ENCODE measurements at regions not wholly inside any gene's neighbourhood (a gene's known extent, or its start where the extent isn't known, plus 50 kb on each side); places are given as distances from the start of the nearest gene placed in this dataset.
"Not testable (repeated sequence)": the region's sequence is repeated elsewhere in the genome, so short reads cannot be mapped to it uniquely, and the experiment has no call there.

DNA sequence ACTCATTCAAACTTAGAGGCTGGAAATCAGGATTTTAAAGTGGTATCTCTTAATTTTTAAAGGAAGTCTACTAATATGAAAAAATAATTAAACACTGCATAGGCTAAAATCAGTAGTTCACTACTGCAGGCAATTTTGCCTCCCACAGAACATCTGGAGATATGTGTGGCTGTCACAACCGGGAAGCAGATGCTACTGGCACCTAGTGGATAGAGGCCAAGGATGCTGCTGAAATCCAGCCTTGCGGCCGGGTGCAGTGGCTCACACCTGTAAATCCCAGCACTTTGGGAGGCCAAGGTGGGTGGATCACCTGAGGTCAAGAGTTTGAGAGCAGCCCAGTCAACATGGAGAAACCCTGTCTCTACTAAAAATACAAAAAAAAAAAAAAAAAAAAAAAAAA, 473.9 kb downstream of the XYLT1 start:
- H3K36me3 ChIP-seq (ENCODE audit: control insufficient read depth in 5 of 5, insufficient read depth in 5 of 5, low read length in 5 of 5), result no peaks in the 10 kb centered on the region
- H3K27me3 ChIP-seq (ENCODE audit: control insufficient read depth in 5 of 5, insufficient read depth in 4 of 5, low read length in 5 of 5), result peaks cover 0 to 7% (median 0%) of the 10 kb centered on the region in 5 donors
- H3K4me3 ChIP-seq (ENCODE audit: low read depth in 1 of 5, low read length in 5 of 5), result no peak overlapping the region
- H3K4me1 ChIP-seq (ENCODE audit: control insufficient read depth in 5 of 5, insufficient read depth in 5 of 5, low read length in 5 of 5), result no peaks in the 10 kb centered on the region
- no peaks in the 10 kb centered on the region for H3K9me3 ChIP-seq (ENCODE audit: control insufficient read depth in 5 of 5, low read length in 5 of 5)
- H3K27ac ChIP-seq (ENCODE audit: low read depth, low read length), result no peak overlapping the region
- no peak overlapping the region for H3K9ac ChIP-seq (ENCODE audit: low read length in 5 of 5)

DNA sequence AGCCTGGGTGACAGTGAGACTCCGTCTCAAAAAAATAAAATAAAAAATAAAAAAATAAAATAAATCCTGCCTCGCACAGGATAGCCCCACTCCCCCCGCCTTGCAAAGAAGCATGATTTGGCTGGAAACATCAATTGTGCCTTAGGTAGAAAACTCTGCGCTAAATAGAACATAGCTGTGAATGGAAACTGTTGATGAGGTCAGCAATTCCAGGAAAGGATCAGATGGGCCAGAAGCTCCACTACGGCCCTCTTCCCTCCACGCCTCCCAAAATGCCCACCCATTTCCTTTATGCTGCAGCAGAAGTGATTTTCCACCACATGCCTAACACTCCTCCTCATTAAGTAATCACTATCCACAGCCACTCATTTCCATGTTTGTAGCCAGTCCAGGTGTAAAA, 473.4 kb downstream of the XYLT1 start:
- Histone ChIP-seq H3K36me3 (ENCODE audit: control insufficient read depth in 5 of 5, insufficient read depth in 5 of 5, low read length in 5 of 5) (no peaks in the 10 kb centered on the region), H3K4me1 (ENCODE audit: control insufficient read depth in 5 of 5, insufficient read depth in 5 of 5, low read length in 5 of 5) (no peaks in the 10 kb centered on the region), H3K27me3 (ENCODE audit: control insufficient read depth in 5 of 5, insufficient read depth in 4 of 5, low read length in 5 of 5) (peaks cover 0 to 7% (median 0%) of the 10 kb centered on the region in 5 donors), H3K9ac (ENCODE audit: low read length in 5 of 5) (no peak overlapping the region), H3K4me3 (ENCODE audit: low read depth in 1 of 5, low read length in 5 of 5) (no peak overlapping the region), H3K9me3 (ENCODE audit: control insufficient read depth in 5 of 5, low read length in 5 of 5) (no peaks in the 10 kb centered on the region), H3K27ac (ENCODE audit: low read depth, low read length) (no peak overlapping the region)

DNA sequence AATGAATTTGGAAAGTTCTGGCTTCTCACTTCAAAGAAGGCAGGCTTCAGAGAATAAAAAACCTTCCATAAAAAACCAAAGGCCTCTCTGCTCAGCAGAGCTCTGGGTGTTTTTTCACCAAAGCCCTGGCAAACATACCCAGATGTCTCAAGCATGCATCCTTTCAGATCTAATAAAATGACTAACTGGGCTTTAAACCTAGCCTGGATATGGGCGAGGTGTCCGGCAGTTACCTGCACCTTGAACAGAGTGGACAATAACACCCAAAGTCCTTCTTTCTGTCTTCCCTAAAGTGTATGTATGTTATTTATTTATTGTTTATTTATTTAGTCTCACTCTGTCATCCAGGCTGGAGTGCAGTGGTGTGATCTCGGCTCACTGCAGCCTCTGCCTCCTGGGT, 469.3 kb downstream of the XYLT1 start:
- peaks cover 0 to under 1% (median 0%) of the 10 kb centered on the region in 5 donors for H3K9me3 ChIP-seq (ENCODE audit: control insufficient read depth in 5 of 5, low read length in 5 of 5)
- no peak overlapping the region for H3K9ac ChIP-seq (ENCODE audit: low read length in 5 of 5)
- H3K27ac ChIP-seq (ENCODE audit: low read depth, low read length), result no peak overlapping the region
- no peaks in the 10 kb centered on the region for H3K4me1 ChIP-seq (ENCODE audit: control insufficient read depth in 5 of 5, insufficient read depth in 5 of 5, low read length in 5 of 5)
- peaks cover 0 to 2% (median 0%) of the 10 kb centered on the region in 5 donors for H3K27me3 ChIP-seq (ENCODE audit: control insufficient read depth in 5 of 5, insufficient read depth in 4 of 5, low read length in 5 of 5)
- H3K4me3 ChIP-seq (ENCODE audit: low read depth in 1 of 5, low read length in 5 of 5), result no peak overlapping the region
- no peaks in the 10 kb centered on the region for H3K36me3 ChIP-seq (ENCODE audit: control insufficient read depth in 5 of 5, insufficient read depth in 5 of 5, low read length in 5 of 5)

DNA sequence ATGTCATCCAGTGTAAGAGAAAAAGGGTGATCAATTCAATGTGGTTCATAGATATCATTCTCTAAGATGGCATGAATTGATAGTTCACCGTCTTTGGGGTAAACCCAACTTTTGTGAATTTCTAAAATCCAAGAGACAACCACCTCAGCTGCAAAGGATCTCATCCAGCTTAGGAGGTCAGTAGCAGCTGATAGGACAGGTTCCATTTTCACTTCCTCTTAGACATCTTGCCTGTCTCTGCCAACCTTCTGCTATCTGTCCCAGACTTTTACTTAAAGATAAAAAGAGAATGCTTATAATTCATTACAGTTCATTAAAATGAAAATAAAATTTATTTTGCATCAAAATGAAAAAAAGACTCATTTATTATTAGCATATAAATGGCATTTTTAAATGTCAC, 468.2 kb downstream of the XYLT1 start:
- Histone ChIP-seq H3K9ac (ENCODE audit: low read length in 5 of 5) (no peak overlapping the region), H3K27ac (ENCODE audit: low read depth, low read length) (no peak overlapping the region), H3K4me1 (ENCODE audit: control insufficient read depth in 5 of 5, insufficient read depth in 5 of 5, low read length in 5 of 5) (no peaks in the 10 kb centered on the region), H3K36me3 (ENCODE audit: control insufficient read depth in 5 of 5, insufficient read depth in 5 of 5, low read length in 5 of 5) (no peaks in the 10 kb centered on the region), H3K27me3 (ENCODE audit: control insufficient read depth in 5 of 5, insufficient read depth in 4 of 5, low read length in 5 of 5) (no peaks in the 10 kb centered on the region), H3K4me3 (ENCODE audit: low read depth in 1 of 5, low read length in 5 of 5) (no peak overlapping the region), H3K9me3 (ENCODE audit: control insufficient read depth in 5 of 5, low read length in 5 of 5) (peaks cover 0 to 2% (median 0%) of the 10 kb centered on the region in 5 donors)

DNA sequence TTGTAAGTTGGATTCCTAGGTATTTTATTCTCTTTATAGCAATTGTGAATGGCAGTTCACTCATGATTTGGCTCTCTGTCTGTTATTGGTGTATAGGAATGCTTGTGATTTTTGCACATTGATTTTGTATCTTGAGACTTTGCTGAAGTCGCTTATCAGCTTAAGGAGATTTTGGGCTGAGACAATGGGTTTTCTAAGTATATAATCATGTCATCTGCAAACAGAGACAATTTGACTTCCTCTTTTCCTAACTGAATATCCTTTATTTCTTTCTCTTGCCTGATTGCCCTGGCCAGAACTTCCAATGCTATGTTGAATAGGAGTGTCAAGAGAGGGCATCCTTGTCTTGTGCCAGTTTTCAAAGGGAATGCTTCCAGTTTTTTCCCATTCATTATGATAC, 464.8 kb downstream of the XYLT1 start:
- H3K27ac ChIP-seq (ENCODE audit: low read depth, low read length); H3K36me3 ChIP-seq (ENCODE audit: control insufficient read depth in 5 of 5, insufficient read depth in 5 of 5, low read length in 5 of 5); H3K9me3 ChIP-seq (ENCODE audit: control insufficient read depth in 5 of 5, low read length in 5 of 5); H3K27me3 ChIP-seq (ENCODE audit: control insufficient read depth in 5 of 5, insufficient read depth in 4 of 5, low read length in 5 of 5); H3K4me3 ChIP-seq (ENCODE audit: low read depth in 1 of 5, low read length in 5 of 5); H3K4me1 ChIP-seq (ENCODE audit: control insufficient read depth in 5 of 5, insufficient read depth in 5 of 5, low read length in 5 of 5); H3K9ac ChIP-seq (ENCODE audit: low read length in 5 of 5): not testable (repeated sequence)

DNA sequence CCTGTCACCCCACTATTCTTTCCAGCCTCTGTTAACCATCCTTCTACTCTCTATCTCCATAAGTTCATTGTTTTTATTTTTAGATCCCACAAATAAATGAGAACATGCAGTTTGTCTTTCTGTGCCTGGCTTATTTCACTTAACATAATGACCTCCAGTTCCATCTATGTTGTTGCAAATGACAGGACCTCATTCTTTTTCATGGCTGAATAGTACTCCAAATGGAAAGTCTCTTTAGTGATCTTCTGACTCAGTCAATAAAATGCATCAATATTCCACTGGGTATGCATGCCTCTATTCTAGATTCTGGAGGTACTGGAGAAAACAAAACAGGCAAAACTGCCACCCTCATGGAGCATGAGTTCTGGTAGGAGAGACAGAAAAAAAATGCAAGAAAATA, 459.0 kb downstream of the XYLT1 start:
- Histone ChIP-seq H3K4me3 (ENCODE audit: low read depth in 1 of 5, low read length in 5 of 5) (no peak overlapping the region), H3K9me3 (ENCODE audit: control insufficient read depth in 5 of 5, low read length in 5 of 5) (peaks cover 0 to 2% (median 0%) of the 10 kb centered on the region in 5 donors), H3K27me3 (ENCODE audit: control insufficient read depth in 5 of 5, insufficient read depth in 4 of 5, low read length in 5 of 5) (peaks cover 0 to 10% (median 4%) of the 10 kb centered on the region in 5 donors), H3K9ac (ENCODE audit: low read length in 5 of 5) (no peak overlapping the region), H3K27ac (ENCODE audit: low read depth, low read length) (no peak overlapping the region), H3K36me3 (ENCODE audit: control insufficient read depth in 5 of 5, insufficient read depth in 5 of 5, low read length in 5 of 5) (no peaks in the 10 kb centered on the region), H3K4me1 (ENCODE audit: control insufficient read depth in 5 of 5, insufficient read depth in 5 of 5, low read length in 5 of 5) (peaks cover 0 to 6% (median 3%) of the 10 kb centered on the region in 5 donors)

DNA sequence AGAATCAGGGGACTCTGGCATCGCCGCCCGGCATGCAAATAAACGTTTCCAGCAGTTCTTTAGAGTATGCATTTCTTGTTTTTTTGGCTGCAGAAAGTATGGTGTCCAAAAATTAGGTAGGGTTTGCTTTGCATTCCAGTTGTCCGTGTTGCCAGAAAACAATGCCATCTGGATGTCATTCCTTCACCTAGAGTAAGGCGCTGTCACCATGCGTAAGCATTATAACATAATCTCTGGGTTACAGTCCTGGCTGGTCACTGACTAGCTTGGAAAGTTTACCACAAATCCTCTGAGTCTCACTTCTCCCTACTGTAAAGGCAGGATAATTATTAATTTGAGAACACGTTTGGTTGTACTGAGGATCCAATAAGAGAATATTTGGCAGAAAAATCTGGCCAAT, 457.7 kb downstream of the XYLT1 start:
- Histone ChIP-seq H3K27me3 (ENCODE audit: control insufficient read depth in 5 of 5, insufficient read depth in 4 of 5, low read length in 5 of 5) (peaks cover 0 to 10% (median 4%) of the 10 kb centered on the region in 5 donors), H3K9me3 (ENCODE audit: control insufficient read depth in 5 of 5, low read length in 5 of 5) (peaks cover 0 to 9% (median 2%) of the 10 kb centered on the region in 5 donors), H3K36me3 (ENCODE audit: control insufficient read depth in 5 of 5, insufficient read depth in 5 of 5, low read length in 5 of 5) (no peaks in the 10 kb centered on the region), H3K9ac (ENCODE audit: low read length in 5 of 5) (no peak overlapping the region), H3K4me1 (ENCODE audit: control insufficient read depth in 5 of 5, insufficient read depth in 5 of 5, low read length in 5 of 5) (peaks cover 0 to 6% (median 3%) of the 10 kb centered on the region in 5 donors), H3K27ac (ENCODE audit: low read depth, low read length) (no peak overlapping the region), H3K4me3 (ENCODE audit: low read depth in 1 of 5, low read length in 5 of 5) (no peak overlapping the region)

DNA sequence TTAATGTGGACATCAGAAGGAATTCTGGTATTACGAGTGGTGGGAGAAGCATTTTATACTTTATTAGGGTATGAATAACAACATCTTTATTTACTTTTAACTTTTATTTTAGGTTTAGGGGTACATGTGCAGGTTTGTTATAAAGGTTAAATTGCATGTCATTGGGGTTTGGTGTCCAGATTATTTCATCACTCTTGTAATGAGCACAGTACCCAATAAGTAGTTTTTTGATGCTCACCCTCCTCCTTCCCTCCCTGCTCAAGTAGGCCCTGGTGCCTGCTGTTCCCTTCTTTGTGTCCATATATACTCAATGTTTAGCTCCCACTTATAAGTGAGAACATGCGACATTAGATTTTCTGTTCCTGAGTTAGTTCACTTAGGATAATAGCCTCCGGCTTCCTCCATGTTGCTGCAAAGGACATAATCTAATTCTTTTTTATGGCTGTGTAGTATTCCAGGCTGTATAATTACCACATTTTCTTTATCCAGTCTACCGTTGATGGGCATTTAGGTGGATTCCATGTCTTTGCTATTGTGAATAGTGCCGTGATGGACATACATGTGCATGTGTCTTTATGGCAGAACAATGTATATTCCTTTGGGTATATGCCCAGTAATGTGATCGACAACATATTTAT, 456.2 kb downstream of the XYLT1 start:
- Histone ChIP-seq H3K4me1 (ENCODE audit: control insufficient read depth in 5 of 5, insufficient read depth in 5 of 5, low read length in 5 of 5) (peaks cover 0 to 6% (median 3%) of the 10 kb centered on the region in 5 donors), H3K9ac (ENCODE audit: low read length in 5 of 5) (no peak overlapping the region), H3K4me3 (ENCODE audit: low read depth in 1 of 5, low read length in 5 of 5) (no peak overlapping the region), H3K27ac (ENCODE audit: low read depth, low read length) (no peak overlapping the region), H3K9me3 (ENCODE audit: control insufficient read depth in 5 of 5, low read length in 5 of 5) (peaks cover 0 to 12% (median 2%) of the 10 kb centered on the region in 5 donors), H3K36me3 (ENCODE audit: control insufficient read depth in 5 of 5, insufficient read depth in 5 of 5, low read length in 5 of 5) (no peaks in the 10 kb centered on the region), H3K27me3 (ENCODE audit: control insufficient read depth in 5 of 5, insufficient read depth in 4 of 5, low read length in 5 of 5) (peaks cover 0 to 13% (median 4%) of the 10 kb centered on the region in 5 donors)

DNA sequence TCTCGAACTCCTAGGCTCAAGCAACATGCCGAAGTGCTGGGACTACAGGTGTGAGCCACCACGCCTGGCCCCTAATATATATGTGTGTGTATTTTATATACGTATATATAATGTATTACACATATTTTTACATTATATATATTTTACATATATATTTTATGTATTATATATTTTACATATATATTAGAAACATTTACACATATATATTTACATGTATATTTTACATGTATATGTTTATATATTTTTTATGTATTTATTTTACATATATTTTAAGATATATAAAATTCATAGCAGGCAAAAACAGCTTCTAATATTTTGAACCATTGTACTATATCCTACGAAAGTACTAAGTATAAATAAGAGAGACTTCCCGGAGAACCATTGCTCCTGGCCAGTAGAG, 455.1 kb downstream of the XYLT1 start:
- peaks cover 0 to 13% (median 6%) of the 10 kb centered on the region in 5 donors for H3K27me3 ChIP-seq (ENCODE audit: control insufficient read depth in 5 of 5, insufficient read depth in 4 of 5, low read length in 5 of 5)
- H3K4me3 ChIP-seq (ENCODE audit: low read depth in 1 of 5, low read length in 5 of 5), result no peak overlapping the region
- peaks cover 0 to 6% (median 3%) of the 10 kb centered on the region in 5 donors for H3K4me1 ChIP-seq (ENCODE audit: control insufficient read depth in 5 of 5, insufficient read depth in 5 of 5, low read length in 5 of 5)
- no peak overlapping the region for H3K9ac ChIP-seq (ENCODE audit: low read length in 5 of 5)
- H3K27ac ChIP-seq (ENCODE audit: low read depth, low read length), result no peak overlapping the region
- peaks cover 0 to 12% (median 2%) of the 10 kb centered on the region in 5 donors for H3K9me3 ChIP-seq (ENCODE audit: control insufficient read depth in 5 of 5, low read length in 5 of 5)
- H3K36me3 ChIP-seq (ENCODE audit: control insufficient read depth in 5 of 5, insufficient read depth in 5 of 5, low read length in 5 of 5), result no peaks in the 10 kb centered on the region

DNA sequence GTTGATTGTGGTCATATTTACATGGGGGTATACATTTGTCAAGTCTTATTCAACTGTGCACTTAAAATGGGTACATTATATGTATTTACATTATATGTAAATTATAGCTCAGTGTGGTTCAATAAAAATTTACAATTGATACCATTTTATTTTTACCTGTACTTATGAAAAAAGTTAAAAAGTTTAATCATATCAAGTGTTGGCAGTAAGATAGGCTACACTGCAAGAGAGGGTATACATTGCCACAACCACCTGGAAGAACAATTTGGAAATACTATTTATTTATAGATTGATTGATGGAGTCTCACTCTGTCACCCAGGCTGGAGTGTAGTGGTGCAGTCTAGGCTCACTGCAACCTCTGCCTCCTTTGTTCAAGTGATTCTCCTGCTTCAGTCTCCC, 453.3 kb downstream of the XYLT1 start:
- Histone ChIP-seq H3K36me3 (ENCODE audit: control insufficient read depth in 5 of 5, insufficient read depth in 5 of 5, low read length in 5 of 5) (no peaks in the 10 kb centered on the region), H3K27me3 (ENCODE audit: control insufficient read depth in 5 of 5, insufficient read depth in 4 of 5, low read length in 5 of 5) (peaks cover 0 to 7% (median 6%) of the 10 kb centered on the region in 5 donors), H3K9me3 (ENCODE audit: control insufficient read depth in 5 of 5, low read length in 5 of 5) (peaks cover 0 to 12% (median 0%) of the 10 kb centered on the region in 5 donors), H3K27ac (ENCODE audit: low read depth, low read length) (no peak overlapping the region), H3K4me1 (ENCODE audit: control insufficient read depth in 5 of 5, insufficient read depth in 5 of 5, low read length in 5 of 5) (peaks cover 0 to 6% (median 3%) of the 10 kb centered on the region in 5 donors), H3K4me3 (ENCODE audit: low read depth in 1 of 5, low read length in 5 of 5) (no peak overlapping the region), H3K9ac (ENCODE audit: low read length in 5 of 5) (no peak overlapping the region)
